GM12873 (cell line): ENCODE measurements at regions not wholly inside any gene's neighbourhood (a gene's known extent, or its start where the extent isn't known, plus 50 kb on each side); places are given as distances from the start of the nearest gene placed in this dataset.

ENCODE experiments used
- TF ChIP-seq, protein P1 (sequence below): IDR thresholded peaks from 2 replicates; pipeline ENCODE4 v1.5.1; 2012; ENCODE audit warnings: low read depth, mild to moderate bottlenecking, moderate library complexity, low read length, control low read depth; ENCODE audit not compliant: insufficient read depth; ENCODE audit errors: missing control alignments

DNA sequence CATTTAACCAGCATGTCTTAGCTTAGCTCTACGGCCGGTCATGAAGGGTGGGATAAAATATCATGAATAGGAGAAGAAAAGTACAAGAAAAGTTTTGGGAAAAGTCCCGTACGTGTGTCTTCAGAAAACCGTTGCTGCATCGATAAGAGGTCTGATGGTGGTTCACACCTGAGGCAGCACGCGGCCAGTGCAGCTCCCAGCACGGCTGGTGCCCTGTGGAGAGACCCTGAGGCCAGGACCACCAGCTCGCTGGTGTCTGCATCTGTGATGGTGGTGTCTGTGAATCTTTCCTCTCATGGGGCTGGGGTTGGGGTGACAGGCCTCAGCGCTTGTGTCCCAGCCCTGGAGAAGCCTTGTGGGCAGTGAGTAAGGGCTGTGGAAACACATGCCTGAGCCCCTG, 148.9 kb upstream of the IRX4 start:
- TF ChIP-seq, protein P1, sequence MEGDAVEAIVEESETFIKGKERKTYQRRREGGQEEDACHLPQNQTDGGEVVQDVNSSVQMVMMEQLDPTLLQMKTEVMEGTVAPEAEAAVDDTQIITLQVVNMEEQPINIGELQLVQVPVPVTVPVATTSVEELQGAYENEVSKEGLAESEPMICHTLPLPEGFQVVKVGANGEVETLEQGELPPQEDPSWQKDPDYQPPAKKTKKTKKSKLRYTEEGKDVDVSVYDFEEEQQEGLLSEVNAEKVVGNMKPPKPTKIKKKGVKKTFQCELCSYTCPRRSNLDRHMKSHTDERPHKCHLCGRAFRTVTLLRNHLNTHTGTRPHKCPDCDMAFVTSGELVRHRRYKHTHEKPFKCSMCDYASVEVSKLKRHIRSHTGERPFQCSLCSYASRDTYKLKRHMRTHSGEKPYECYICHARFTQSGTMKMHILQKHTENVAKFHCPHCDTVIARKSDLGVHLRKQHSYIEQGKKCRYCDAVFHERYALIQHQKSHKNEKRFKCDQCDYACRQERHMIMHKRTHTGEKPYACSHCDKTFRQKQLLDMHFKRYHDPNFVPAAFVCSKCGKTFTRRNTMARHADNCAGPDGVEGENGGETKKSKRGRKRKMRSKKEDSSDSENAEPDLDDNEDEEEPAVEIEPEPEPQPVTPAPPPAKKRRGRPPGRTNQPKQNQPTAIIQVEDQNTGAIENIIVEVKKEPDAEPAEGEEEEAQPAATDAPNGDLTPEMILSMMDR, result no peak

DNA sequence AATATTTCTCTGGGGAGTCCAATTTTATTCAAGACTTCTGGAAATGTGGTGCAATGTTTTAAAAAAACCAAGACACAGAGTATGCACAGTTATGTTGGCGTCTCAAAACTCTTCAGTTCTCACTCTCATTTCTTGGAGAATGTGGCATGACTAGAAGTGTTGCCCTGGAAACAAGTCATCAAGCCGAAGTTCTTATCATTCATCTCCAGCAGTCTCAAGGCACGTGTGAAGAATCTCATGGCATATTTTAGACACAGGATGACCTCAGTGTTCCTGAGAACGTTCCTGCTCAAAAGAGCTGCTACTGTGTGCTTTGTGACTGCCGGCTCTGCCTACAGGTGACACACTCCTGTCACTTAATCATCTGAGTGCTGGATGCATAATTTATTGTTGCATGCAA, 147.4 kb upstream of the IRX4 start:
- TF ChIP-seq, protein P1, result no peak

DNA sequence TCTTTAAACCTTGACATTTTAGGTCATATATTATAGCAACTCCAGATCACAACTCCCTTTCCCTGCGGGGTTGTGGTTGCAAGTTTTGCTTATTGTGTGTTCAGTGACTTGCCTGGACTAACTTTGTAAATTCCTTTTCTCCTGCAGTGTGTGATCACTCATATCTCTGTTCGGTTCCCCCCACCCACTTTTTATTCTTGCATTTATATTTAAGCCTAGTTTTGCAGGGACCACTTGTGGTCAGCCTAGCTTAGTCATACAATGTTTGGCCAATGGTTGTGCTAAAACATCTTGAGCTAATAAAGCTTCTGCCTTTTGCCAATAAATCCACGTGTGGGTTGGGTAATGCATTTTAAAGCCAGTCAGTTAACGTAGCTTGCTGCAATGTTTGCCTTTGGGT, 146.5 kb upstream of the IRX4 start:
- TF ChIP-seq, protein P1, result no peak

DNA sequence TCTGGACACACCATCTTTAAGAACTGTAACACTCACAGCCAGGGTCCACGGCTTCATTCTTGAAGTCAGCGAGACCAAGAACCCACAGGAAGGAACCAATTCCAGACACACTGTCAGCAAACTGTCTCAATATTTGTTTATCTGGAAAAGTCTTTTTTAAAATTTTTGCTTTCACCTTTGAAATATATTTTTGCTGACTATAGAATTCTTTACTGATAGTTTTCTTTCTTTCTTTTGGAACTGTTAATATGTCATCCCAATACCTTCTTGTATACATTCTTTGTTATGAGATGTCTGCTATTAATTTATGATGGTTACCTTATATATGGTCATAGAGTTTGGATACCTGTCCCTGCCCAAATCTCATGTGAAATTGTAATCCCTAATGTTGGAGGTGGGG, 145.1 kb upstream of the IRX4 start:
- TF ChIP-seq, protein P1, result no peak

DNA sequence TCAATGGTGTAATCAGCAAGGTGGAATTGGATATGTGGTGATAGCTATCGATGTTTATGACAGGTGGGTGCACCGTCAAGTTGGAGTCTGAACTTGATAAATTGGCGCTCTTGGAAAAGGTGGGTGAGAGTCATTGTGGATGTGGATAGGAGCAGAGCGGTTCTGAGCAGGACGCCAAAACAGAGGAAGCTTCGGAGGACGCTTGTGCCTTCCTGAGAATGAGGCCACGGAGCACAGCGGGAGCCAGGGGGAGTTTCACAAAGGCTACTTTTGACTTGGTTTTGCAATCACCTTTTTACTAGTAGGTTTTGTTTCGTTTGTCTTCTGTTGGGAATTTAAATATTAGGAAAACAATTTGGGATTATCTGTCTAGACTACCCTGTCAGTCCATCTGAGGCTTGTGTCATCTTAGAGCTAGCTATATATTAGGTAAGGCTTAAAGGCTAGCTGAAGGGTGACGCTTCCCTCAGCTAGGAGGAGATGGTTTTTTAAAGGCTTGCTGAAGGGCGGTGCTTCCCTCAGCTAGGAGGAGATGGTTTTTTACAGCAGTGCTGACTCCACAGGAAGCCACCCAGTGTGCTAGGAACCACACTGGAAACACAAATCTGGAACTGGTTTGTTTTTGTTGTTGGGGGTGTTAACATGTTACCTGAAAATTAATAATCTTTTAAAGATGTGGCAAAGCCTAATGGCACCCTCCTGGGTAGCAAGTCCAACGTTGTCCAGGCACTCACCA, 142.4 kb upstream of the IRX4 start:
- TF ChIP-seq, protein P1, result no peak

DNA sequence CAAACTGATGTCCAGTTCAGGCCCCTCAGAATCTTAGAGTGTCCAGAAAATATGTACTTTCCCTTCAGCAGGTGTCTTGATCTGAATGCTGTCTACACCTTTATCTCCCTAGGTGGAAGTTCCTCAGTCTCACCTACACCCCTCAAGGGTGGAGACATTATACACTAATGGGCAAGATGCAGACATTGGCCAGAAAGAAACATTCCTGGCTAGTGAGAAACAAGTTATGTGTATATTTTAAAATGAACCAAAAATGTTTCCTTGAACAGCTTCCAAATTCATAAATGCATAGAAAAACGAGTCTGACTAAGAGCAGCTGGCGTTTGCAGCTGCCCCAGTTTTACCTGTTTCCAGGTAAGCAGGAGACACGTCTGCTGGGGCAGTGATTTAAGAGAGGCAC, 140.5 kb upstream of the IRX4 start:
- TF ChIP-seq, protein P1, result no peak

DNA sequence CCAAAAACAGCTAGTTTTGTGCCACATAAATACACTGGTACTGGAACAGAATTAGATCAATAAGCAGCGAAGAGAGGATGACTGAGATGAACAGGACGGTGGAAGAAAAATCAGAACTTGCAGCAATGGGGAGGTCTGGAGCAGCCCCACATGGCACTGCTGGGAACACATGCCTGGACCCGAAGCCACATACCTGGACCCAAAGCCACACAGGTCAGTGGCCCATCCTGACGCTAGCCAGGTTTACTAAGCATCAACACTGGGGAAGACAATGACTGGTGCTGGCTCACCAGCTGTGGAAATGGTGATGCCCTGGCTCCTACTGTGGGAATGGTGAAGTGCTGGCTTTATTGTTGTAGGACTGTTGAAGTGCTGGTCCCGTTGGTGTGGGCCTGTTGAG, 139.7 kb upstream of the IRX4 start:
- TF ChIP-seq, protein P1, result no peak
